ENCODE measurements at regions not wholly inside any gene's neighbourhood (a gene's known extent, or its start where the extent isn't known, plus 50 kb on each side); places are given as distances from the start of the nearest gene placed in this dataset.
A peak's percentile ranks its signal among the peaks of the same experiment; 100 is the strongest.

DNA sequence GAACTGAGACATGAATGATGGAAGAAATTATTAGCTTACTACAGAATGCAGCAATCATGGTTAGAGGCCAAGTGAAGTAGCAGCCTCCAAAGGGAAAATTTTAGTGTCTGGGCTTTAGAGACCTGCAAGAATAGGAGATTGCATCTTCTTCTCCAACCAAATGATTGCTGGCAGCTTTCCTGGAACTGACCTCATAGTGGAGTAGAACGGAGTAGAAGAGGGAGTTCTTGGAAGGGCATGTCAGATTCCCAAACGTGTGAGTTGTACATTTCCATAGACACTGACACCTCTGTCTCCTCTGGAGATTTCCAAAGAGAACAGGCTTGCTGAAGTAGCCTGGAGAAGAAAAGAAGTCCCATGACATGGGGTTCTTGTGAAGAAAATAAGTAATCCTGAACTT, 169.8 kb upstream of the ERBB4 start:
- Histone ChIP-seq H3K9me3 (no peaks in the 10 kb centered on the region), H3K4me1 (no peaks in the 10 kb centered on the region), H3K27me3 (no peaks in the 10 kb centered on the region), H3K36me3 (no peaks in the 10 kb centered on the region), H3K4me3 (no peak overlapping the region), H3K27ac (no peak overlapping the region)
- TF ChIP-seq, protein P1, sequence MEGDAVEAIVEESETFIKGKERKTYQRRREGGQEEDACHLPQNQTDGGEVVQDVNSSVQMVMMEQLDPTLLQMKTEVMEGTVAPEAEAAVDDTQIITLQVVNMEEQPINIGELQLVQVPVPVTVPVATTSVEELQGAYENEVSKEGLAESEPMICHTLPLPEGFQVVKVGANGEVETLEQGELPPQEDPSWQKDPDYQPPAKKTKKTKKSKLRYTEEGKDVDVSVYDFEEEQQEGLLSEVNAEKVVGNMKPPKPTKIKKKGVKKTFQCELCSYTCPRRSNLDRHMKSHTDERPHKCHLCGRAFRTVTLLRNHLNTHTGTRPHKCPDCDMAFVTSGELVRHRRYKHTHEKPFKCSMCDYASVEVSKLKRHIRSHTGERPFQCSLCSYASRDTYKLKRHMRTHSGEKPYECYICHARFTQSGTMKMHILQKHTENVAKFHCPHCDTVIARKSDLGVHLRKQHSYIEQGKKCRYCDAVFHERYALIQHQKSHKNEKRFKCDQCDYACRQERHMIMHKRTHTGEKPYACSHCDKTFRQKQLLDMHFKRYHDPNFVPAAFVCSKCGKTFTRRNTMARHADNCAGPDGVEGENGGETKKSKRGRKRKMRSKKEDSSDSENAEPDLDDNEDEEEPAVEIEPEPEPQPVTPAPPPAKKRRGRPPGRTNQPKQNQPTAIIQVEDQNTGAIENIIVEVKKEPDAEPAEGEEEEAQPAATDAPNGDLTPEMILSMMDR (IDR thresholded peaks at IDR 0.05): no peak
- intact Hi-C loops (cut with DNase I): no loop called here
- DNase-seq (no peak), ATAC-seq (peak in 1 of 8 donors; percentile 37)
- 37 to 45% methylated on average over 2 of the region's 2 CpGs for WGBS, 2 donors

DNA sequence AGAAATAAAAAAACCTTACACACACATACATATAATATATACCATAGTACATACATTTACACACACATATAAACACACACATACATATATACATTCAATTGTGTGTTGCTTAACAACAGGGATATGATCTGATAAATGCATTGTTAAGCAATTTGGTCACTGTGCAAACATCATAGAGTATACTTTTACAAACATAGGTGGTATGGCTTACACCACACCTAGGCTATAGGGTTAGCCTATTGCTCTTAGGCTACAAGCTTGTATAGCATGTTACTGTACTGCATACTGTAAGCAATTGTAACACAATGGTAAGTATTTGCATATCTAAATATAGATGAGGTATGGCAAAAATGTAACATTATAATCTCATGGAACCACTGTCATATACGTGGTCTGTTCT, 156.8 kb upstream of the ERBB4 start:
- ATAC-seq (no peak), DNase-seq (no peak)
- TF ChIP-seq, protein P1 (IDR thresholded peaks at IDR 0.05): no peak
- intact Hi-C loops (cut with DNase I): no loop called here
- no peaks in the 10 kb centered on the region for H3K36me3 ChIP-seq
- no peak overlapping the region for H3K27ac ChIP-seq
- H3K4me3 ChIP-seq: no peak overlapping the region
- no peaks in the 10 kb centered on the region for H3K27me3 ChIP-seq
- no peaks in the 10 kb centered on the region for H3K9me3 ChIP-seq
- 53 to 67% methylated on average over 1 of the region's 1 CpG for WGBS, 2 donors
- no peaks in the 10 kb centered on the region for H3K4me1 ChIP-seq

DNA sequence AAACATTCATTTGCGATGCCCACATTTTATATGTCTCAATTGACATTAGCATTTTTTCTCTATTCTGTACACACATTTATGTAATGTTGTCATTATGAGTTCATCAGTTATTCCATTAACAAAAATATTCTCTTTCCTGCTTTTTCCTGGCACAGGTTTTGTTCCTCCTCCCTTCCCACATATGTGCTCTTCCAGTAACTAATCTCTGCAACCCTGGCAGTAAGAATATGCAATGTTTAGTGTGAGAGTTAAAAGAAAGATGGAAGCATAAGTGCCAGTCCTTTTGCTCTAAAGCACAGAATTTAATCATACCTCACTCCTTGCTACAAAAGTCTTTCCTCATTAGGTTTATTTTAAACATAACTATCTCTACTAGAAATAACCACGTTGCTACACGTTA, 155.8 kb upstream of the ERBB4 start:
- 50 to 61% methylated on average over 3 of the region's 3 CpGs for WGBS, 2 donors
- intact Hi-C loops (cut with DNase I): no loop called here
- no peak overlapping the region for H3K4me3 ChIP-seq
- no peak for DNase-seq
- ATAC-seq: no peak
- H3K36me3 ChIP-seq: no peaks in the 10 kb centered on the region
- H3K27me3 ChIP-seq: no peaks in the 10 kb centered on the region
- H3K4me1 ChIP-seq: no peaks in the 10 kb centered on the region
- H3K9me3 ChIP-seq: no peaks in the 10 kb centered on the region
- TF ChIP-seq, protein P1 (IDR thresholded peaks at IDR 0.05): no peak
- H3K27ac ChIP-seq: no peak overlapping the region

DNA sequence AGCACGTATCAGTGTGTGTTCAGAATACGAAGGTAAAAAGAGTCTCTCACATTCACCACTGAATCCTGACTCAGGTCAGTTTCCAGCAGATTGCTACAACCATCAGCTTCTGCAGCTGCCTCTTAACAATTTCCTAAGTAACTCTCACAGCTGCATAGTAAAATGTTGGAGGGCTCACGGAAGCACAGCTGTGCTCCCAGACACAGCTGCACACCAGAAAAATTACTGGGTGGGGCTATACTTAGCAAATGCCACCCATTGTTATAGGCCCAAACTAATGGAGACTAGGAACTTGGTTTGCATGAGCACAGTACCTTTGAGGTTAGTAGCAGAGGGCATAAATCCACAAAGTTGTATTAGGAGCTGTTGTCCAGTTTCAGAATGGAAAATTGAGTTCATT, 153.9 kb upstream of the ERBB4 start:
- DNase-seq (no peak), ATAC-seq (peak in 7 of 8 donors; percentile 35 to 75 (median 62))
- WGBS, 2 donors: 54 to 80% methylated on average over 3 of the region's 3 CpGs
- H3K27ac ChIP-seq: no peak overlapping the region
- intact Hi-C loops (cut with DNase I): no loop called here
- no peaks in the 10 kb centered on the region for H3K9me3 ChIP-seq
- no peak overlapping the region for H3K4me3 ChIP-seq
- no peaks in the 10 kb centered on the region for H3K4me1 ChIP-seq
- no peaks in the 10 kb centered on the region for H3K36me3 ChIP-seq
- TF ChIP-seq, protein P1 (IDR thresholded peaks at IDR 0.05): no peak
- no peaks in the 10 kb centered on the region for H3K27me3 ChIP-seq
